HEK293 (cell line): ENCODE measurements at regions not wholly inside any gene's neighbourhood (a gene's known extent, or its start where the extent isn't known, plus 50 kb on each side); places are given as distances from the start of the nearest gene placed in this dataset.

Experiments
- CTCF ChIA-PET: fragments of 350-600 bp; formaldehyde crosslinking; extraction: SDS; loops from one replicate; lab custom pipeline; 2021; ENCODE audit warnings: antibody characterized with exemption; lab: Yijun Ruan, JAX
- POLR2A ChIA-PET: fragments of 300-600 bp; formaldehyde crosslinking; extraction: SDS; loops from one replicate; lab custom pipeline; 2020; ENCODE audit warnings: antibody characterized with exemption, inconsistent platforms; lab: Yijun Ruan, JAX
- H3K27ac ChIP-seq: fragments of 200-500 bp; sonication (Bioruptor generic); 2 replicates; pipeline ENCODE4 v1.5.1; 2014; ENCODE audit warnings: low read depth, low read length, control low read depth, inconsistent platforms; ENCODE audit errors: extremely low read depth
- H3K36me3 ChIP-seq, 2 experiments: fragments of 200-500 bp in 1 of 2; sonication (Bioruptor generic) in 1 of 2; 1 replicate in 1 of 2; 2 replicates in 1 of 2; pipeline ENCODE4 v1.5.1; 2014 to 2017; ENCODE audit warnings: inconsistent platforms in 2 of 2, low read length in 2 of 2; ENCODE audit not compliant: control insufficient read depth in 2 of 2, insufficient read depth in 1 of 2
- H3K4me1 ChIP-seq: fragments of 200-500 bp; sonication (Bioruptor generic); 2 replicates; pipeline ENCODE4 v1.5.1; 2014; ENCODE audit warnings: mild to moderate bottlenecking, low read length, inconsistent platforms; ENCODE audit not compliant: control insufficient read depth, insufficient read depth
- H3K4me3 ChIP-seq: 2 replicates; pipeline ENCODE4 v1.5.1; 2011; ENCODE audit warnings: low read depth, mild to moderate bottlenecking, control low read depth, low read length, moderate library complexity
- H3K9me3 ChIP-seq: fragments of 200-500 bp; sonication (Bioruptor generic); 2 replicates; pipeline ENCODE4 v1.5.1; 2014; ENCODE audit warnings: low read depth, low read length, inconsistent platforms; ENCODE audit not compliant: control insufficient read depth, insufficient read depth
- GLIS2 ChIP-seq: fragments of 450-650 bp; formaldehyde crosslinking; IDR thresholded peaks from 2 replicates; pipeline ENCODE4 v1.5.1; 2016; ENCODE audit warnings: missing biosample characterization, missing genetic modification characterization
- HOXD13 ChIP-seq: sonication (generic); formaldehyde crosslinking; IDR thresholded peaks from 2 replicates; pipeline ENCODE4 v1.8.0; 2022; ENCODE audit warnings: missing genetic modification reagents, borderline replicate concordance
- OSR2 ChIP-seq: fragments of 450-650 bp; formaldehyde crosslinking; IDR thresholded peaks from 2 replicates; pipeline ENCODE4 v1.5.1; 2016; ENCODE audit warnings: missing biosample characterization, missing genetic modification characterization
- OVOL3 ChIP-seq: fragments of 450-650 bp; formaldehyde crosslinking; IDR thresholded peaks from 2 replicates; pipeline ENCODE4 v1.5.1; 2016; ENCODE audit warnings: missing biosample characterization, missing genetic modification characterization
- PRDM6 ChIP-seq: fragments of 450-650 bp; formaldehyde crosslinking; IDR thresholded peaks from 2 replicates; pipeline ENCODE4 v1.5.1; 2017; ENCODE audit warnings: missing biosample characterization, missing genetic modification characterization
- SALL2 ChIP-seq: fragments of 450-650 bp; formaldehyde crosslinking; IDR thresholded peaks from 2 replicates; pipeline ENCODE4 v1.5.0; 2017; ENCODE audit warnings: missing biosample characterization, mild to moderate bottlenecking, missing genetic modification characterization, borderline replicate concordance
- SETDB1 ChIP-seq: IDR thresholded peaks from one replicate; pipeline ENCODE4 v1.6.1; 2017; ENCODE audit warnings: mild to moderate bottlenecking, low read length, moderate library complexity, mixed read lengths; ENCODE audit not compliant: insufficient read length
- ZNF112 ChIP-seq: fragments of 450-650 bp; formaldehyde crosslinking; IDR thresholded peaks from 2 replicates; pipeline ENCODE4 v1.5.0; 2017; ENCODE audit warnings: missing biosample characterization, missing genetic modification characterization
- ZNF140 ChIP-seq: fragments of 450-650 bp; formaldehyde crosslinking; IDR thresholded peaks from 2 replicates; pipeline ENCODE4 v1.5.1; 2016; ENCODE audit warnings: missing biosample characterization, missing genetic modification characterization
- ZNF23 ChIP-seq: fragments of 450-650 bp; formaldehyde crosslinking; IDR thresholded peaks from 2 replicates; pipeline ENCODE4 v1.5.1; 2016; ENCODE audit warnings: missing biosample characterization, missing genetic modification characterization, borderline replicate concordance
- ZNF302 ChIP-seq: fragments of 450-650 bp; formaldehyde crosslinking; IDR thresholded peaks from 2 replicates; pipeline ENCODE4 v1.5.1; 2016; ENCODE audit warnings: missing biosample characterization, missing genetic modification characterization, low read depth
- ZNF350 ChIP-seq: fragments of 450-650 bp; formaldehyde crosslinking; IDR thresholded peaks from 2 replicates; pipeline ENCODE4 v1.5.0; 2017; ENCODE audit warnings: missing biosample characterization, mild to moderate bottlenecking, missing genetic modification characterization
- ZNF354C ChIP-seq: fragments of 450-650 bp; formaldehyde crosslinking; IDR thresholded peaks from 2 replicates; pipeline ENCODE4 v1.5.1; 2016; ENCODE audit warnings: missing biosample characterization, missing genetic modification characterization, low read depth, borderline replicate concordance
- ZNF416 ChIP-seq: fragments of 450-650 bp; formaldehyde crosslinking; IDR thresholded peaks from 2 replicates; pipeline ENCODE4 v1.5.1; 2016; ENCODE audit warnings: missing biosample characterization, missing genetic modification characterization
- ZNF426 ChIP-seq: fragments of 450-650 bp; formaldehyde crosslinking; IDR thresholded peaks from 2 replicates; pipeline ENCODE4 v1.5.1; 2017; ENCODE audit warnings: missing biosample characterization, missing genetic modification characterization, mild to moderate bottlenecking, inconsistent platforms, moderate library complexity
- ZNF433 ChIP-seq: fragments of 450-650 bp; formaldehyde crosslinking; IDR thresholded peaks from 2 replicates; pipeline ENCODE4 v1.5.1; 2016; ENCODE audit warnings: missing biosample characterization, missing genetic modification characterization, low read depth
- ZNF473 ChIP-seq: fragments of 450-650 bp; formaldehyde crosslinking; IDR thresholded peaks from 2 replicates; pipeline ENCODE4 v1.5.1; 2017; ENCODE audit warnings: missing biosample characterization, missing genetic modification characterization
- ZNF514 ChIP-seq: fragments of 450-650 bp; formaldehyde crosslinking; IDR thresholded peaks from 2 replicates; pipeline ENCODE4 v1.5.1; 2016; ENCODE audit warnings: missing biosample characterization, missing genetic modification characterization
- ZNF610 ChIP-seq: fragments of 450-650 bp; formaldehyde crosslinking; IDR thresholded peaks from 2 replicates; pipeline ENCODE4 v1.5.1; 2016; ENCODE audit warnings: missing biosample characterization, missing genetic modification characterization, borderline replicate concordance
- ZNF654 ChIP-seq: fragments of 450-650 bp; formaldehyde crosslinking; IDR thresholded peaks from 2 replicates; pipeline ENCODE4 v1.5.1; 2016; ENCODE audit warnings: low read depth, missing biosample characterization, missing genetic modification characterization
- ZNF658 ChIP-seq: fragments of 450-650 bp; formaldehyde crosslinking; IDR thresholded peaks from 2 replicates; pipeline ENCODE4; 2016; ENCODE audit warnings: missing biosample characterization, missing genetic modification characterization
- ZNF692 ChIP-seq: fragments of 450-650 bp; formaldehyde crosslinking; IDR thresholded peaks from 2 replicates; pipeline ENCODE4 v1.5.1; 2016; ENCODE audit warnings: missing biosample characterization, missing genetic modification characterization
- ZNF701 ChIP-seq: fragments of 450-650 bp; formaldehyde crosslinking; IDR thresholded peaks from 2 replicates; pipeline ENCODE4 v1.5.1; 2016; ENCODE audit warnings: missing biosample characterization, missing genetic modification characterization
- ZNF707 ChIP-seq: fragments of 450-650 bp; formaldehyde crosslinking; IDR thresholded peaks from 2 replicates; pipeline ENCODE4 v1.5.1; 2016; ENCODE audit warnings: missing biosample characterization, missing genetic modification characterization
- ZNF785 ChIP-seq: fragments of 450-650 bp; formaldehyde crosslinking; IDR thresholded peaks from 2 replicates; pipeline ENCODE4 v1.5.1; 2016; ENCODE audit warnings: missing biosample characterization, missing genetic modification characterization
- ZSCAN23 ChIP-seq: fragments of 450-650 bp; formaldehyde crosslinking; IDR thresholded peaks from 2 replicates; pipeline ENCODE4 v1.5.1; 2016; ENCODE audit warnings: missing biosample characterization, missing genetic modification characterization
- ZXDB ChIP-seq: fragments of 450-650 bp; formaldehyde crosslinking; IDR thresholded peaks from 2 replicates; pipeline ENCODE4 v1.5.1; 2016; ENCODE audit warnings: missing biosample characterization, missing genetic modification characterization

- no peak overlapping the region for H3K27ac ChIP-seq
- TF ChIP-seq ZNF785 (tag by site-specific recombination) (no peak), OVOL3 (tag by site-specific recombination) (no peak), ZNF473 (tag by site-specific recombination) (no peak), ZSCAN23 (tag by site-specific recombination) (no peak), SALL2 (tag by site-specific recombination) (no peak), HOXD13 (CRISPR knock-in tag) (no peak), ZNF433 (tag by site-specific recombination) (no peak), ZXDB (tag by site-specific recombination) (no peak), ZNF707 (tag by site-specific recombination) (no peak), ZNF426 (tag by site-specific recombination) (no peak), ZNF692 (no peak), OSR2 (tag by site-specific recombination) (no peak), ZNF350 (tag by site-specific recombination) (no peak), GLIS2 (tag by site-specific recombination) (no peak), ZNF610 (tag by site-specific recombination) (no peak), ZNF302 (tag by site-specific recombination) (no peak)
- H3K4me1 ChIP-seq, result no peaks in the 10 kb centered on the region
- CTCF ChIA-PET, result no interaction called here
- H3K9me3 ChIP-seq, result no peaks in the 10 kb centered on the region
- no peak overlapping the region for H3K4me3 ChIP-seq
- POLR2A ChIA-PET, result no interaction called here
- no peaks in the 10 kb centered on the region for H3K36me3 ChIP-seq
Measured at GRCh38 chr11:41917900-41918299, 458.4 kb upstream of the LRRC4C start.

GRCh38 chr11:41920374-41920773 is 460.9 kb upstream of the LRRC4C start:
- TF ChIP-seq PRDM6 (no peak), ZNF354C (no peak), ZNF140 (no peak), ZNF23 (tag by site-specific recombination) (no peak), ZNF416 (no peak), ZNF701 (tag by site-specific recombination) (no peak), SETDB1 (no peak), ZNF654 (tag by site-specific recombination) (no peak), ZNF514 (tag by site-specific recombination) (no peak), ZNF112 (tag by site-specific recombination) (no peak), ZNF658 (tag by site-specific recombination) (no peak)
- Histone ChIP-seq H3K4me3 (no peak overlapping the region), H3K36me3 (no peaks in the 10 kb centered on the region), H3K4me1 (no peaks in the 10 kb centered on the region), H3K9me3 (no peaks in the 10 kb centered on the region), H3K27ac (no peak overlapping the region)
- ChIA-PET POLR2A (no interaction called here), CTCF (no interaction called here)
